HepG2 (cell line): ENCODE measurements at regions not wholly inside any gene's neighbourhood (a gene's known extent, or its start where the extent isn't known, plus 50 kb on each side); places are given as distances from the start of the nearest gene placed in this dataset.

ENCODE experiments used
- ATAC-seq: fragments of 200-7000 bp; cut with Tn5 transposase; 3 replicates; pipeline ENCODE4 v1.9.1; 2020; ENCODE audit warnings: mild to moderate bottlenecking, moderate library complexity
- BruUV-seq: library from RNA; stranded (reverse); fragments of 400-500 nt; replicated peaks from 2 replicates; lab custom pipeline; 2021; lab: Mats Ljungman, UMichigan
- CTCF ChIA-PET: fragments of 300-600 bp; formaldehyde crosslinking; extraction: SDS; loops from one replicate; lab custom pipeline; 2021; ENCODE audit warnings: low total read pairs, inconsistent platforms, low intra/inter-chr PET ratio; lab: Yijun Ruan, JAX
- POLR2A ChIA-PET: fragments of 350-600 bp; sonication (Branson Sonifier 250); formaldehyde crosslinking; loops from one replicate; lab custom pipeline; 2020; ENCODE audit warnings: antibody characterized with exemption, inconsistent platforms; lab: Yijun Ruan, JAX
- DNase-seq: peaks from one replicate; pipeline ENCODE4 v3.0.0-alpha.2; 2015; ENCODE audit warnings: low spot score
- FAIRE-seq: peaks from 3 replicates; lab custom pipeline; 2011; peaks lifted over from hg19 to GRCh38; lab: Jason Lieb, UNC
- H2AFZ ChIP-seq: one replicate; pipeline ENCODE4 v1.6.1; 2011; ENCODE audit warnings: low read length, inconsistent platforms
- H3K27ac ChIP-seq: fragments of 300-600 bp; 3 replicates; pipeline ENCODE4 v1.8.0; 2011; ENCODE audit warnings: mixed run types, mild to moderate bottlenecking, mixed read lengths, low read length, inconsistent platforms; ENCODE audit not compliant: insufficient read depth; ENCODE audit errors: extremely low read length
- H3K27me3 ChIP-seq, 2 experiments: fragments of 200-600 bp in 1 of 2; 2 replicates in 1 of 2; 3 replicates in 1 of 2; pipeline versions ENCODE4 v1.6.0 to v1.8.0; 2011; ENCODE audit warnings: low read length in 2 of 2, mild to moderate bottlenecking in 2 of 2, moderate library complexity in 2 of 2, inconsistent platforms in 1 of 2; ENCODE audit not compliant: insufficient read depth in 2 of 2, control insufficient read depth in 1 of 2
- H3K36me3 ChIP-seq, 2 experiments: fragments of 200-600 bp in 1 of 2; replicated peaks in 1 of 2; 2 replicates in 1 of 2; 3 replicates in 1 of 2; pipeline versions ENCODE4 v1.5.1 to v1.8.0; 2011; ENCODE audit warnings: low read length in 2 of 2, inconsistent platforms in 1 of 2; ENCODE audit not compliant: insufficient read depth in 2 of 2, control insufficient read depth in 1 of 2
- H3K4me1 ChIP-seq: 2 replicates; pipeline ENCODE4 v1.5.1; 2012; ENCODE audit warnings: low read length, inconsistent platforms; ENCODE audit not compliant: insufficient read depth
- H3K4me2 ChIP-seq: 2 replicates; pipeline ENCODE4 v1.6.0; 2011; ENCODE audit warnings: low read depth, low read length, inconsistent platforms
- H3K4me3 ChIP-seq, 3 experiments: fragments of 200-600 bp in 1 of 3; sonication (generic), shearing (Covaris generic) in 1 of 3; replicated peaks in 1 of 3; 2 replicates each; pipeline ENCODE4 v1.5.1; 2011 to 2016; ENCODE audit warnings: low read length in 3 of 3, inconsistent platforms in 2 of 3, low read depth in 2 of 3, mild to moderate bottlenecking in 2 of 3, control low read depth in 1 of 3, mixed read lengths in 1 of 3; ENCODE audit not compliant: insufficient read depth in 1 of 3
- H3K79me2 ChIP-seq: one replicate; pipeline ENCODE4 v1.6.1; 2011; ENCODE audit warnings: low read length, inconsistent platforms; ENCODE audit not compliant: insufficient read depth
- H3K9ac ChIP-seq: 2 replicates; pipeline ENCODE4 v1.6.0; 2011; ENCODE audit warnings: mild to moderate bottlenecking, low read depth, low read length, inconsistent platforms; ENCODE audit not compliant: insufficient read depth
- H3K9me3 ChIP-seq: 2 replicates; pipeline ENCODE4 v1.5.1; 2012; ENCODE audit warnings: mild to moderate bottlenecking, low read length
- H4K20me1 ChIP-seq: 2 replicates; pipeline ENCODE4 v1.6.0; 2011; ENCODE audit warnings: inconsistent platforms, mild to moderate bottlenecking, low read length, moderate library complexity; ENCODE audit not compliant: insufficient read depth
- ETS1 ChIP-seq: sonication (generic); formaldehyde crosslinking; IDR thresholded peaks from 2 replicates; pipeline ENCODE4 v1.4.0; 2020; ENCODE audit warnings: missing genetic modification reagents
- JDP2 ChIP-seq: sonication (generic); formaldehyde crosslinking; IDR thresholded peaks from 2 replicates; pipeline ENCODE4 v1.8.1; 2022; ENCODE audit warnings: missing genetic modification reagents, borderline replicate concordance
- KAT2B ChIP-seq: fragments of 150-350 bp; IDR thresholded peaks from 2 replicates; pipeline ENCODE4 v1.6.1; 2014; ENCODE audit warnings: low read depth, low read length, borderline replicate concordance
- MAFK ChIP-seq, 2 experiments: IDR thresholded peaks in 1 of 2; conservative IDR thresholded peaks in 1 of 2; 2 replicates each; pipeline ENCODE4 v1.6.1; 2011; ENCODE audit warnings: improper control_type of control experiment in 2 of 2, low read length in 2 of 2
- MEIS1 ChIP-seq: sonication (generic); formaldehyde crosslinking; IDR thresholded peaks from 2 replicates; pipeline ENCODE4 v1.9.0; 2021; ENCODE audit warnings: mild to moderate bottlenecking, missing genetic modification reagents, moderate library complexity, borderline replicate concordance
- MEIS2 ChIP-seq: sonication (generic); formaldehyde crosslinking; IDR thresholded peaks from 2 replicates; pipeline ENCODE4 v1.9.0; 2021; ENCODE audit warnings: mild to moderate bottlenecking, missing genetic modification reagents
- MIXL1 ChIP-seq: IDR thresholded peaks from 2 replicates; pipeline ENCODE4 v1.6.1; 2016
- NFIB ChIP-seq: sonication (generic); formaldehyde crosslinking; IDR thresholded peaks from 2 replicates; pipeline ENCODE4 v1.9.0; 2021; ENCODE audit warnings: missing genetic modification reagents, mild to moderate bottlenecking, borderline replicate concordance
- PHB2 ChIP-seq: fragments of 450-650 bp; IDR thresholded peaks from 2 replicates; pipeline ENCODE4 v1.6.1; 2018; ENCODE audit not compliant: partially characterized antibody
- RAD51 ChIP-seq: fragments of 450-650 bp; IDR thresholded peaks from 2 replicates; pipeline ENCODE4 v1.6.1; 2016; ENCODE audit warnings: borderline replicate concordance
- RNF2 ChIP-seq: fragments of 450-650 bp; conservative IDR thresholded peaks from 2 replicates; pipeline ENCODE4 v1.6.1; 2016; ENCODE audit warnings: low read depth
- TBX2 ChIP-seq: sonication (generic); formaldehyde crosslinking; IDR thresholded peaks from 2 replicates; pipeline ENCODE4 v1.5.0; 2020; ENCODE audit warnings: missing genetic modification reagents, mild to moderate bottlenecking, borderline replicate concordance
- ZNF24 ChIP-seq: fragments of 450-650 bp; IDR thresholded peaks from 2 replicates; pipeline ENCODE4 v1.6.1; 2017; ENCODE audit warnings: antibody characterized with exemption, mild to moderate bottlenecking
- ZNF547 ChIP-seq: sonication (generic); formaldehyde crosslinking; IDR thresholded peaks from 2 replicates; pipeline ENCODE4 v1.5.1; 2020; ENCODE audit warnings: mild to moderate bottlenecking, missing genetic modification reagents
- ZNF841 ChIP-seq: sonication (generic); formaldehyde crosslinking; IDR thresholded peaks from 2 replicates; pipeline ENCODE4 v1.8.1; 2023; ENCODE audit warnings: missing genetic modification reagents, borderline replicate concordance
- WGBS: methylation state at CpG from one replicate; pipeline ENCODE4 v1.1.6; 2017; ENCODE audit warnings: low lambda C conversion rate; 5-methylcytosine and 5-hydroxymethylcytosine counted together
- in situ Hi-C: cut with HindIII; loops from 2 replicates; pipeline ENCODE4 v1.10.0; 2017; ENCODE audit warnings: low pct_unique_long_range_greater_than_20kb; ENCODE audit not compliant: extremely low pct_ligation_motif_present
- intact Hi-C: fragments of 100-400 bp; cut with micrococcal nuclease; formaldehyde crosslinking; loops from one replicate; pipeline ENCODE4 v1.10.0; 2022; ENCODE audit not compliant: unreplicated experiment

GRCh38 chr2:172680436-172681068 lies 55.1 kb upstream of the RAPGEF4 start:
- intact Hi-C loops = no loop called here
- no peak for ATAC-seq

GRCh38 chr2:172685467-172685866 lies 50.2 kb upstream of the RAPGEF4 start:
- no TSS peak for BruUV-seq
- H3K9me3 ChIP-seq = no peaks in the 10 kb centered on the region
- H4K20me1 ChIP-seq = no peaks in the 10 kb centered on the region
- no peaks in the 10 kb centered on the region for H3K4me1 ChIP-seq
- H3K79me2 ChIP-seq = no peaks in the 10 kb centered on the region
- DNase-seq (no peak), FAIRE-seq (no peak), ATAC-seq (no peak)
- ChIA-PET CTCF (no interaction called here), POLR2A (no interaction called here)
- WGBS = 47% methylated on average over 4 of the region's 4 CpGs
- no peaks in the 10 kb centered on the region for H3K36me3 ChIP-seq
- H3K4me2 ChIP-seq = no peak overlapping the region
- no peak overlapping the region for H3K27ac ChIP-seq
- H3K9ac ChIP-seq = no peak overlapping the region
- no peaks in the 10 kb centered on the region for H3K27me3 ChIP-seq
- in situ Hi-C loops (no loop called here), intact Hi-C loops (no loop called here)
- H3K4me3 ChIP-seq = no peak overlapping the region
- no peak overlapping the region for H2AFZ ChIP-seq
- TF ChIP-seq MAFK (conservative IDR thresholded peaks at IDR 0.05 in 1 of 2, IDR thresholded peaks at IDR 0.05 in 1 of 2; ENCODE audit: low read length in 2 of 2) = peak; percentile 88 to 94

More at GRCh38 chr2:172680436-172681068, 55.1 kb upstream of the RAPGEF4 start:
- CTCF ChIA-PET = no interaction called here
- Histone ChIP-seq H2AFZ (no peak overlapping the region), H3K27me3 (no peaks in the 10 kb centered on the region), H4K20me1 (no peaks in the 10 kb centered on the region)
- no peak for DNase-seq
- in situ Hi-C loops = no loop called here
- no peak for TF ChIP-seq MEIS2 (CRISPR knock-in tag)
- no peak for TF ChIP-seq MIXL1 (CRISPR knock-in tag)
- TF ChIP-seq MEIS1 (CRISPR knock-in tag) = no peak
- no peak for TF ChIP-seq TBX2 (CRISPR knock-in tag)
- TF ChIP-seq NFIB (CRISPR knock-in tag) = no peak
- no peak for TF ChIP-seq ZNF547 (CRISPR knock-in tag)
- TF ChIP-seq RNF2 = no peak
- TF ChIP-seq ZNF24 = no peak
- no peak for TF ChIP-seq KAT2B
- TF ChIP-seq RAD51 = no peak
- TF ChIP-seq ZNF841 (CRISPR knock-in tag) = no peak
- TF ChIP-seq PHB2 = no peak
- TF ChIP-seq JDP2 = no peak
- TF ChIP-seq ETS1 (CRISPR knock-in tag) = no peak
- TF ChIP-seq, all 625 proteins: peak for 0
- Histone ChIP-seq H3K27ac (no peak overlapping the region), H3K79me2 (no peaks in the 10 kb centered on the region), H3K4me2 (no peak overlapping the region), H3K9me3 (no peaks in the 10 kb centered on the region), H3K36me3 (no peaks in the 10 kb centered on the region), H3K4me3 (no peak overlapping the region), H3K4me1 (no peaks in the 10 kb centered on the region), H3K9ac (no peak overlapping the region)
- 3% methylated on average over 2 of the region's 2 CpGs for WGBS
- FAIRE-seq = no peak
- POLR2A ChIA-PET = no interaction called here
- BruUV-seq = no TSS peak
